GM13977 (cell line): ENCODE measurements at regions not wholly inside any gene's neighbourhood (a gene's known extent, or its start where the extent isn't known, plus 50 kb on each side); places are given as distances from the start of the nearest gene placed in this dataset.

ENCODE experiments used
- DNase-seq: peaks from one replicate; pipeline ENCODE4 v3.0.0; 2012; ENCODE audit warnings: low spot score
- CTCF ChIP-seq: IDR thresholded peaks from 2 replicates; pipeline ENCODE4 v1.5.1; 2012; ENCODE audit warnings: mild to moderate bottlenecking, control low read depth; ENCODE audit not compliant: insufficient read depth; ENCODE audit errors: extremely low read depth, missing control alignments
- in situ Hi-C: fragments of 300-500 bp; cut with MboI; formaldehyde crosslinking; loops from one replicate; pipeline ENCODE4 v1.12.0; 2022; ENCODE audit warnings: low sequenced_read_pairs, low pct_unique_long_range_greater_than_20kb, mixed read lengths, inconsistent platforms; ENCODE audit not compliant: unreplicated experiment

GRCh38 chr15:26083457-26083856, 220.3 kb upstream of the ATP10A start:
- no peak for TF ChIP-seq CTCF
- in situ Hi-C loops: no loop called here
- no peak for DNase-seq

- DNase-seq: peak; percentile 34
- TF ChIP-seq CTCF: no peak
- in situ Hi-C loops: no loop called here
Observed at GRCh38 chr15:26082221-26083109, 219.3 kb upstream of the ATP10A start.

GRCh38 chr15:26081758-26082220, 218.7 kb upstream of the ATP10A start:
- in situ Hi-C loops: no loop called here
- no peak for DNase-seq
- TF ChIP-seq CTCF: no peak

GRCh38 chr15:26075770-26076169, 212.6 kb upstream of the ATP10A start:
- TF ChIP-seq CTCF: no peak
- no peak for DNase-seq
- in situ Hi-C loops: no loop called here

GRCh38 chr15:26073430-26074333, 210.6 kb upstream of the ATP10A start:
- in situ Hi-C loops: no loop called here
- TF ChIP-seq CTCF: no peak
- no peak for DNase-seq

GRCh38 chr15:26070095-26070532, 207.0 kb upstream of the ATP10A start:
- in situ Hi-C loops: no loop called here
- TF ChIP-seq CTCF: no peak
- DNase-seq: no peak
